SH-SY5Y (cell line): ENCODE measurements at regions not wholly inside any gene's neighbourhood (a gene's known extent, or its start where the extent isn't known, plus 50 kb on each side); places are given as distances from the start of the nearest gene placed in this dataset.

ENCODE experiments used
- GATA2 ChIP-seq: IDR thresholded peaks from 2 replicates; pipeline ENCODE4 v1.6.1; 2011; ENCODE audit warnings: mild to moderate bottlenecking, low read depth, low read length
- GATA3 ChIP-seq: IDR thresholded peaks from 2 replicates; pipeline ENCODE4 v1.6.1; 2011; ENCODE audit warnings: low read depth, mild to moderate bottlenecking, low read length, moderate library complexity

GRCh38 chr2:7930800-7931635 lies 750.8 kb upstream of the ID2 start:
- TF ChIP-seq GATA2 (no peak), GATA3 (no peak)
